ENCODE measurements at regions not wholly inside any gene's neighbourhood (a gene's known extent, or its start where the extent isn't known, plus 50 kb on each side); places are given as distances from the start of the nearest gene placed in this dataset.

DNA sequence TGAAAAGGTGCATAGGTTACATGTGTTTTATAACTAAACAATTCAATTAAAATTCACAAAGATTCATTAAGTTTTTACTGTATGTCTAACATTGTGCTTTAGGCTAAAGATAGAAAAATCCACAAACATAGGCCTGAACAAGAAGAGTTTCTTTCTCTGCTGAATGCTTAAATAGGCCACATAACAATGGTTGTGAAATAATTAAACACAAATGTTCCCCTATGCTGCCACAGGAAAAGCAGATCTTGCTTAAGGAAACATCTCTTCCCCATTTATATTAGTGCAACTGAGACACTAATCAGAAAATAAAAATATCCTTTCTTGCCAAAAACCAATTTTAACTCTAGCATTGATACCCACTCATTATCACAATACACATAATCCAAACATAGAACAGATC is 725.4 kb upstream of the DPPA4 start:
- H3K4me3 ChIP-seq (ENCODE audit: low read depth, low read length) = no peak overlapping the region
- no peak for DNase-seq (ENCODE audit: low read depth)
- TF ChIP-seq, protein P1, sequence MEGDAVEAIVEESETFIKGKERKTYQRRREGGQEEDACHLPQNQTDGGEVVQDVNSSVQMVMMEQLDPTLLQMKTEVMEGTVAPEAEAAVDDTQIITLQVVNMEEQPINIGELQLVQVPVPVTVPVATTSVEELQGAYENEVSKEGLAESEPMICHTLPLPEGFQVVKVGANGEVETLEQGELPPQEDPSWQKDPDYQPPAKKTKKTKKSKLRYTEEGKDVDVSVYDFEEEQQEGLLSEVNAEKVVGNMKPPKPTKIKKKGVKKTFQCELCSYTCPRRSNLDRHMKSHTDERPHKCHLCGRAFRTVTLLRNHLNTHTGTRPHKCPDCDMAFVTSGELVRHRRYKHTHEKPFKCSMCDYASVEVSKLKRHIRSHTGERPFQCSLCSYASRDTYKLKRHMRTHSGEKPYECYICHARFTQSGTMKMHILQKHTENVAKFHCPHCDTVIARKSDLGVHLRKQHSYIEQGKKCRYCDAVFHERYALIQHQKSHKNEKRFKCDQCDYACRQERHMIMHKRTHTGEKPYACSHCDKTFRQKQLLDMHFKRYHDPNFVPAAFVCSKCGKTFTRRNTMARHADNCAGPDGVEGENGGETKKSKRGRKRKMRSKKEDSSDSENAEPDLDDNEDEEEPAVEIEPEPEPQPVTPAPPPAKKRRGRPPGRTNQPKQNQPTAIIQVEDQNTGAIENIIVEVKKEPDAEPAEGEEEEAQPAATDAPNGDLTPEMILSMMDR (IDR thresholded peaks at IDR 0.05; ENCODE audit: insufficient read depth, low read depth, low read length, missing control alignments) = no peak

DNA sequence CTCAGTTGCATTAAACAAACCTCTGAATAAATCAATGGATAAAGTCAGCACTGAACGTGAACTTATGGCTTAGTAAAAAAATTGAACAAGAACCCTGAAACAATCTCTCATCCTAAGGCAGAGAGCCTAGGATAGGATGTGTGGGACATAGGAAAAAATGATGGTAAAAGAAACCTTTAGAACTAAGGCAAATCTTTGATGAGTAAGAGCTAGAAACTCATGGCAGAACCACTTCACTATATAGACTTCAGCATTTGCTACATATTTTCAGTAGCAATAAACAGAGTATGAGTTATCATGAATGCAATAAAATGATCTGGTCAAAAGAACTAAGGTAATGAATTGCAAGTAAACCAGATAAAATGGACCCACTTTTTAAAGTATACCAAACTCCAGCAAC is 725.8 kb upstream of the DPPA4 start:
- TF ChIP-seq, protein P1 (IDR thresholded peaks at IDR 0.05; ENCODE audit: insufficient read depth, low read depth, low read length, missing control alignments) = no peak
- no peak for DNase-seq (ENCODE audit: low read depth)
- no peak overlapping the region for H3K4me3 ChIP-seq (ENCODE audit: low read depth, low read length)

DNA sequence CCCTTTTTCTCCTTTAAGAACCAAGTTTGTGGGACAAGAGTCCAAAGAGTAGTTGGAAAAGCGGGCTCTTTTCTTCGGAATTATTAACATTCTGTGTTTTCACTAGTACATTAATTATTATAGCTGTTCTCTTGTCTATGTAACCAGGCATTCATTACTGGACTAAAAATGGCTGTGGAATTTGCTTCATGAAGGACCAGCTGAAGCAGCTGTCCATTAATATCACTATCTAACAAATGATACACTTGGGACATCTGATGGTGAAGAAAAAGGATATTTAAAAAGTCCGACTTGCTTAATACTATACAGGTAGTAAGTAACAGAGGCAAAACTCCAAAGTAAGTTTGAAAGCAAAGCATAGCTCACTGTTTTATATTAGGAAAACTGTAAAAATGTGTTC is 728.9 kb upstream of the DPPA4 start:
- no peak overlapping the region for H3K4me3 ChIP-seq (ENCODE audit: low read depth, low read length)
- TF ChIP-seq, protein P1 (IDR thresholded peaks at IDR 0.05; ENCODE audit: insufficient read depth, low read depth, low read length, missing control alignments) = no peak
- DNase-seq (ENCODE audit: low read depth) = no peak

DNA sequence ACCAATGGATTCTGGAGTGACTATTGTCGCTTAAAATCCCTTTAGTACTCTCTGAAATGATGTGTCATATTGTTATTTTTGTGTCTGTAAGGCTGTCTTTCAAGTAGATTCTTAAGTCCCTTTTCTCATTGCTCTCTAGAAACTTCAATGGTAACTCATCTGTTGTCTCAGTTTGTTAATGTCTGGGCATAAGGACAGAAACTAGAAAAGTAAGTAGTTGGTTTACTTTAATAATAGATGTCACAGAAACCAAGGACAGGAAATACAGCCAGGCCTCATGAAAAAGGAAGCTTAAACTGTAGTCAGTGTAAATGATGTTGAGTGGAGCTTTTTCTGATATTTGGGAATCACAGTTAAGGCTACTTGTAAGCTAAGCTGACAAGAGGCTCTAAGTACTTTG is 730.2 kb upstream of the DPPA4 start:
- no peak overlapping the region for H3K4me3 ChIP-seq (ENCODE audit: low read depth, low read length)
- peak; percentile 32 for DNase-seq (ENCODE audit: low read depth)
- TF ChIP-seq, protein P1 (IDR thresholded peaks at IDR 0.05; ENCODE audit: insufficient read depth, low read depth, low read length, missing control alignments) = no peak

DNA sequence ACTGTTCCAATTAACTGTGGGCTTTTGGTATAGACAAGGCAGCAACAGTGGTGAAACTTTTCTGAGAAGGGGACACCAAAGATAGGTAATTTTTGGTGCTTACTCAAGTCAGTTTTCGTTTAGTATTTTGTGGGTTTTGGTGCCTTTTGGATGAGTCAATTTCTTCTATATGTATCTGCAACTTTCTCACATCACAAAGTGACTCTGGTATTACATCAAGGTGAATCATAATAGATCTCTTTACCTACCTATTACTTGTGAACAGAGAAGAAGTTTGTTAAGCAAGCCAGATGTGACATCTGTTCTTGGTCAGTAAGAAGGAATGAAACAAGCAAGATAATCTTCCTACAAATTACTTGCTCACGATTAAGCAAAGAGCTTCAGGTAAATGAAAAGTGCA is 732.4 kb upstream of the DPPA4 start:
- peak; percentile 37 for DNase-seq (ENCODE audit: low read depth)
- TF ChIP-seq, protein P1 (IDR thresholded peaks at IDR 0.05; ENCODE audit: insufficient read depth, low read depth, low read length, missing control alignments) = no peak
- H3K4me3 ChIP-seq (ENCODE audit: low read depth, low read length) = no peak overlapping the region

DNA sequence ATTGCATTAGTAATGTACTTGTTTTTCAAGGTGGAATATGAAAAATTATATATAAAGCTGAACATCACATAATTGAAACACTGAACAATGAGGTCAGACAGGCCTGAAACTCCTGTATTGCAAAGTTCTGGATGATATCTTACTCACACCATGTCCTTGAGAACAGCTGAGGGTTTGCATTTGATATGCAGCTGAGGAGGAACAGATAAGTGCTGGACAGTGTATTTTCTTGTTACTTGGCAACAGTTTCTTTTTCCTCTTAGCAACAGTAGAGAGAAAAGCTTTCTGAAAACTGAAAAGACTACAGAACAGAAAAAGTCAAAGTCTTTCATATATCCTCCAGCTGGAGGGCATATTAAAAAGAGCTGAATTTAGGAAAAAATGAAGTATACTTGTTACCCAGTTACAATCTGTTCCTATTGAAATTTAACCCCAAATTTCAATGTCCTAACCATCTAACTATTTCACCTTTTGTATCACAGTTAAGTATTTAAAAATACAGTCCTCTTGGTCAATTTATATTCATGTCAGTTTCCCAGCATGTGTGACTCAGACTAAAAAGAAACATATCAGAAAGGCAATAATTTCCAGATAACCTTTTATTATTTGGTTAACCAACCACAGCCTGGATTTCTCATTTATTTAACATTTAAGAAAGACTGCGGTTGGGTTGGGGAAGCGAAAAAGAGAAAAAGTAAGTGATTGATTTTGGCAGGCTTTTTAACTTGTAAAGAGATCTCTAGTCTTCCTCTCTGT is 733.0 kb upstream of the DPPA4 start:
- H3K4me3 ChIP-seq (ENCODE audit: low read depth, low read length) = no peak overlapping the region
- TF ChIP-seq, protein P1 (IDR thresholded peaks at IDR 0.05; ENCODE audit: insufficient read depth, low read depth, low read length, missing control alignments) = no peak
- peak; percentile 33 for DNase-seq (ENCODE audit: low read depth)

DNA sequence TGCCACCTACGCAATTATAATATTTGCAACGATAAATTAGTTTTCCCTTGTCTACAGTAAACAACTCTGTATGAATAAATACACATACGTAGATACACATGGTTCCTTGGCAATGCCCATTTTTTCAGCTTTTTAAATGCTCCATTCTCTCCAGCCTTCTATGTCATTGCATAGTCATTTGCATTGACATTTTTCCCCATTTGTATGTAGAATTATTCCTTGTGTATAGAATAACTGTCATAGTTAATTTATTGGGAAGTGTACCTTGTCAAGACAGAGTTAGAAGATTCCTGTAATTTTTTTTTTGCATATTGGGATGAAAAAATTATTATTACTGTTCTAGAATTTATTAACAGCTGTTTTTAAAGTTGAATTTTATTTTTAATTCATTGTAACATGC is 736.7 kb upstream of the DPPA4 start:
- no peak overlapping the region for H3K4me3 ChIP-seq (ENCODE audit: low read depth, low read length)
- no peak for DNase-seq (ENCODE audit: low read depth)
- TF ChIP-seq, protein P1 (IDR thresholded peaks at IDR 0.05; ENCODE audit: insufficient read depth, low read depth, low read length, missing control alignments) = no peak
